Fibroblast of villous mesenchyme (primary cell): ENCODE measurements at regions not wholly inside any gene's neighbourhood (a gene's known extent, or its start where the extent isn't known, plus 50 kb on each side); places are given as distances from the start of the nearest gene placed in this dataset.

ENCODE experiments used
- DNase-seq: peaks from one replicate; pipeline ENCODE4 v3.0.0-alpha.2; 2010; ENCODE audit warnings: low read depth
- H3K4me3 ChIP-seq: 2 replicates; pipeline ENCODE4 v1.5.1; 2011; ENCODE audit warnings: low read depth, mild to moderate bottlenecking, low read length
- CTCF ChIP-seq: IDR thresholded peaks from 2 replicates; pipeline ENCODE4 v1.5.1; 2012; ENCODE audit warnings: low read depth, mild to moderate bottlenecking, low read length; ENCODE audit not compliant: insufficient read depth

GRCh38 chr3:9301091-9301490, 51.6 kb upstream of the SRGAP3 start:
- no peak for TF ChIP-seq CTCF
- H3K4me3 ChIP-seq = no peak overlapping the region
- DNase-seq = no peak

- DNase-seq = no peak
- H3K4me3 ChIP-seq = no peak overlapping the region
- no peak for TF ChIP-seq CTCF
Observed at GRCh38 chr3:9301798-9302197, 52.4 kb upstream of the SRGAP3 start.

GRCh38 chr3:9302425-9303181, 53.2 kb upstream of the SRGAP3 start:
- H3K4me3 ChIP-seq = no peak overlapping the region
- TF ChIP-seq CTCF = peak; percentile 89
- DNase-seq = peak; percentile 79

GRCh38 chr3:9308298-9308990, 54.4 kb upstream of the THUMPD3 start:
- no peak for TF ChIP-seq CTCF
- H3K4me3 ChIP-seq = no peak overlapping the region
- no peak for DNase-seq

GRCh38 chr3:9310043-9310442, 52.8 kb upstream of the THUMPD3 start:
- no peak for DNase-seq
- H3K4me3 ChIP-seq = no peak overlapping the region

GRCh38 chr3:9311228-9311627, 51.6 kb upstream of the THUMPD3 start:
- H3K4me3 ChIP-seq = no peak overlapping the region
- no peak for TF ChIP-seq CTCF
- no peak for DNase-seq

More at GRCh38 chr3:9310043-9310442, 52.8 kb upstream of the THUMPD3 start:
- TF ChIP-seq CTCF = no peak
